Activated naive CD4-positive, alpha-beta T cell treated with anti-CD3 and anti-CD28 coated beads, Interleukin-2, amount 50 U/mL, for 24 hours (primary cell): ENCODE measurements at regions not wholly inside any gene's neighbourhood (a gene's known extent, or its start where the extent isn't known, plus 50 kb on each side); places are given as distances from the start of the nearest gene placed in this dataset.
"Not testable (repeated sequence)": the region's sequence is repeated elsewhere in the genome, so short reads cannot be mapped to it uniquely, and the experiment has no call there.

Experiments
- H3K27ac Mint-ChIP-seq: one replicate; pipeline ENCODE4 v1.8.0; 2021; ENCODE audit warnings: mild to moderate bottlenecking, mixed read lengths
- H3K27me3 Mint-ChIP-seq: one replicate; pipeline ENCODE4 v1.8.0; 2021; ENCODE audit warnings: mixed read lengths
- H3K36me3 Mint-ChIP-seq: one replicate; pipeline ENCODE4 v1.8.0; 2021; ENCODE audit warnings: mixed read lengths
- H3K4me1 Mint-ChIP-seq: one replicate; pipeline ENCODE4 v1.8.0; 2021; ENCODE audit warnings: mixed read lengths
- H3K4me3 Mint-ChIP-seq: one replicate; pipeline ENCODE4 v1.8.0; 2021; ENCODE audit warnings: mild to moderate bottlenecking, mixed read lengths
- H3K9me3 Mint-ChIP-seq: one replicate; pipeline ENCODE4 v1.8.0; 2021; ENCODE audit warnings: mixed read lengths

DNA sequence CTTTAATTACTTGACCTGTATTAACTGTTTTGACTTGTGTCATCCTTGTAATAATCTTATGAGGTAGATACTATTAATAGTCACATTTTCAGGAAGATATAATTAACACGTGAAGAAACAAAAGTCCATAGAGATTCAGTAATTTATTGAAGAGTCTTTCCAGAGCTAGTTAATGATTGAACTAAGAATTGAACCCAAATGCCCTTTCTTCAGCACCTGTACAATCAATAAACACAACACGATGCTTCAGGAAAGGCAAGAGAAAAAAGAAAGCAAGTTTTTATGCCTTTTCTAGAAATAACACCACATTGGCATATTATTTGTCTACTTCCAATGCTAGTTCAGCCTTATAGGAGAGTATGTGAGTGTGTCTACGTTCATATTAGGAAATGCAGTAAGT is 399.6 kb downstream of the NAF1 start:
- Mint-ChIP-seq H3K27me3 (no peaks in the 10 kb centered on the region), H3K4me1 (no peaks in the 10 kb centered on the region), H3K9me3 (no peaks in the 10 kb centered on the region), H3K4me3 (no peak overlapping the region), H3K36me3 (no peaks in the 10 kb centered on the region), H3K27ac (no peak overlapping the region)

DNA sequence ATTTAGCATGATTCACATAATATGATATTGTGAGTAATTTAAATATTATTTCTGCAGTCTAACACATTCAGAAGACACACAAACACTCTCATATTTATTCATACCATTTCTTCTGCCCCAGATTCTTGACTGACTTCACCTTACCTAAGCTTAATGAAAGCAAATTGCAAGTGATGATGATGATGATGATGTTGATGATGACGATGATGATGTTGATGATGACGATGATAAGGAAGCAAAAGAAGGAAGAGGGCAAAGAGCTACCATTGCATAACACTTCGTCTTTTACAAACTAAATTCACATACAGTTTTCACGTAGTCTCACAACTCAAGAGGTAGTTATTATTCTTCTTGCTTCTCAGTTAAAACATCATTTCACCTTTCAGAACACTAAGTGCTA is 404.7 kb downstream of the NAF1 start:
- H3K4me3 Mint-ChIP-seq = no peak overlapping the region
- no peaks in the 10 kb centered on the region for H3K36me3 Mint-ChIP-seq
- peaks cover 4% of the 10 kb centered on the region for H3K9me3 Mint-ChIP-seq
- H3K27me3 Mint-ChIP-seq = no peaks in the 10 kb centered on the region
- no peaks in the 10 kb centered on the region for H3K4me1 Mint-ChIP-seq
- H3K27ac Mint-ChIP-seq = no peak overlapping the region

- H3K27me3 Mint-ChIP-seq, H3K9me3 Mint-ChIP-seq, H3K27ac Mint-ChIP-seq, H3K36me3 Mint-ChIP-seq, H3K4me1 Mint-ChIP-seq, H3K4me3 Mint-ChIP-seq: not testable (repeated sequence)
Measured at GRCh38 chr4:162740228-162740627, 426.5 kb downstream of the NAF1 start.

GRCh38 chr4:162739596-162739995 is 427.1 kb downstream of the NAF1 start:
- H3K27ac Mint-ChIP-seq = not testable (repeated sequence)

DNA sequence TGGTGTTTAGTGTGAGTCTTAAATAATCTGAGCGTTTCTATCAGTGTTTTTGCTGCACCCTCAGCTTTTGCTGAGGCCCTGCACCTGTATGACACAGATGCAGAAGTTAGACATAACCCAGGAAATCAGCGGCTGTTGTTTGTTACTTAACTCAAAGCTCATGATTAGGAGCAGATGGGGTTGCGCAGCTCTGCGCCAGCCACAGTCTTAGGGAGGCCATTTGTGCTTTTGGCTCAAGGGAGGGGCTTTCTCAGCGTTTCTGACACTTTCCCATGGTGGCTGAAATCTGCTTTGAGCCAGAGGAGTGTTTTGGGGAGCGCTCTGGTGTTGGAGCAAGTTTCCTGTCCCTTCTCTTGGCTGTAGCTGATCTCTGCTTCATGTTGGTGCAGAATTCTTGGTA is 433.8 kb downstream of the NAF1 start:
- Mint-ChIP-seq H3K4me1 (no peaks in the 10 kb centered on the region), H3K9me3 (no peaks in the 10 kb centered on the region), H3K27me3 (peaks cover 3% of the 10 kb centered on the region), H3K4me3 (no peak overlapping the region), H3K36me3 (no peaks in the 10 kb centered on the region), H3K27ac (no peak overlapping the region)

More at GRCh38 chr4:162739596-162739995, 427.1 kb downstream of the NAF1 start:
- H3K36me3 Mint-ChIP-seq, H3K4me1 Mint-ChIP-seq, H3K9me3 Mint-ChIP-seq, H3K27me3 Mint-ChIP-seq, H3K4me3 Mint-ChIP-seq: not testable (repeated sequence)

- Mint-ChIP-seq H3K36me3 (no peaks in the 10 kb centered on the region), H3K4me1 (no peaks in the 10 kb centered on the region), H3K27me3 (no peaks in the 10 kb centered on the region), H3K4me3 (no peak overlapping the region), H3K27ac (no peak overlapping the region), H3K9me3 (peaks cover 4% of the 10 kb centered on the region)
Measured at GRCh38 chr4:162727766-162728165, 438.9 kb downstream of the NAF1 start.

GRCh38 chr4:162727232-162727631 is 439.5 kb downstream of the NAF1 start:
- no peaks in the 10 kb centered on the region for H3K36me3 Mint-ChIP-seq
- H3K27ac Mint-ChIP-seq = no peak overlapping the region
- H3K4me3 Mint-ChIP-seq = no peak overlapping the region
- H3K9me3 Mint-ChIP-seq = peaks cover 4% of the 10 kb centered on the region
- H3K27me3 Mint-ChIP-seq = no peaks in the 10 kb centered on the region
- no peaks in the 10 kb centered on the region for H3K4me1 Mint-ChIP-seq

DNA sequence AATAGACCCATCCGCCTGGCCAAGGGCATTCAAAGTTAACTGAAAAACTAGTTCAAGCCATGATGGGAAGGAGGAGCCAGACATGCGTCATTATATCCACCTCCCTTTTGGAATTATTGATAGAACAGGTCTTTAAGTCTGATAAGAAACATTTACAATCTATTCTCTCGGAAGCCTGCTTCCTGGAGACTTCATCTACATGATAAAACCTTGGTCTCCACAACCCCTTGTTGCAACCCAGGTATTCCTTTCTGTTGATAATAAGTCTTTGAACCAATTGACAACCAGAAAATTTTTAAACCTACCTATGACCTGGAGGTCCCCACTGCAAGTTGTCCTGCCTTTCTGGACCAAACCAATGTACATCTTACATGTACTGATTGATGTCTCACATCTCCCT is 451.3 kb downstream of the NAF1 start:
- Mint-ChIP-seq H3K27ac (no peak overlapping the region), H3K9me3 (peaks cover 6% of the 10 kb centered on the region), H3K4me1 (no peaks in the 10 kb centered on the region), H3K4me3 (no peak overlapping the region), H3K36me3 (no peaks in the 10 kb centered on the region), H3K27me3 (no peaks in the 10 kb centered on the region)

GRCh38 chr4:162707962-162708361 is 458.7 kb downstream of the NAF1 start:
- Mint-ChIP-seq H3K27ac (no peak overlapping the region), H3K9me3 (no peaks in the 10 kb centered on the region), H3K4me3 (no peak overlapping the region), H3K36me3 (no peaks in the 10 kb centered on the region), H3K27me3 (no peaks in the 10 kb centered on the region), H3K4me1 (no peaks in the 10 kb centered on the region)

DNA sequence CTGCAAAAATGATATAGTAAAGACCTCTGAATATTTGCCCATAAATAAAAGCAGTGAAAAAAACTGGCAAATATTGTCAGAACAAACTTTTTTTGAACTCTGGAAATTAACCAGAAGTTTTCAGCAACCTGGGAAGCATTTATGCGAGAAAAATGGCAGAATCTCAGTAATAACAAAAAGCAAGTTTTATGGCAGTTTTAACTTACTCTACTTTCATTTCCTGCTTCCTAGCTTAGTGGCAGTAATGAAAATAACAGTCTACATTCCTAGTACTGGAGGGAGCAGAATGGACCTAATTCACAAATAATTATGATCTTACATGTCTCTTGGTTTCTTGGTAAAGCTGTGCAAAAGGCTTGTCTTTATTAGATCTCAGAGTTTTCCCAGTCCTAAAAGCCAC is 460.1 kb downstream of the NAF1 start:
- Mint-ChIP-seq H3K4me1 (no peaks in the 10 kb centered on the region), H3K27ac (no peak overlapping the region), H3K4me3 (no peak overlapping the region)

DNA sequence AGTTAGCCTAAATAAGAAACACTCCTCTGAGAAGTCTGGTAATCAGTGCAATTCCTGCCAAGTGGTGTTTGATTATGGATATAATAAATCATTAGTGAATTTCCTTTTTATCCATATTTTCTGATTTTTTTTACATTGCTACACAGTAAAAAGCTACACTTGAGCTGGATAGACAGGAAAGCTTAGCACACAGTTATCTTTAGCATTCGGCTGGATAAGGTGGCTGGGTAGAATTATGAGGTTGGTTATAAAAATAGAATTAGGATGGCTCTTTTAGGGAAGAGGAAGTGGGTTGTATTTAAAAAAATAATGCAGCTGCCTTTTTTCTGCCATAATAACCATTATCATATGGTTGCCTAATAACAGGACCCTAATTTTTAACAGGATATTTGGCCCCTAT is 460.6 kb downstream of the NAF1 start:
- H3K27ac Mint-ChIP-seq = no peak overlapping the region
- no peaks in the 10 kb centered on the region for H3K9me3 Mint-ChIP-seq
- no peaks in the 10 kb centered on the region for H3K4me1 Mint-ChIP-seq
- no peak overlapping the region for H3K4me3 Mint-ChIP-seq
- no peaks in the 10 kb centered on the region for H3K36me3 Mint-ChIP-seq
- no peaks in the 10 kb centered on the region for H3K27me3 Mint-ChIP-seq

More for the DNA sequence above, 460.1 kb downstream of the NAF1 start:
- no peaks in the 10 kb centered on the region for H3K9me3 Mint-ChIP-seq
- H3K27me3 Mint-ChIP-seq = no peaks in the 10 kb centered on the region
- no peaks in the 10 kb centered on the region for H3K36me3 Mint-ChIP-seq

GRCh38 chr4:162705130-162705803 is 461.4 kb downstream of the NAF1 start:
- no peaks in the 10 kb centered on the region for H3K4me1 Mint-ChIP-seq
- H3K36me3 Mint-ChIP-seq = no peaks in the 10 kb centered on the region
- no peak overlapping the region for H3K27ac Mint-ChIP-seq
- H3K9me3 Mint-ChIP-seq = no peaks in the 10 kb centered on the region
- H3K27me3 Mint-ChIP-seq = no peaks in the 10 kb centered on the region
- H3K4me3 Mint-ChIP-seq = no peak overlapping the region

GRCh38 chr4:162700815-162701361 is 465.8 kb downstream of the NAF1 start:
- Mint-ChIP-seq H3K4me1 (no peaks in the 10 kb centered on the region), H3K27ac (no peak overlapping the region), H3K4me3 (no peak overlapping the region), H3K36me3 (no peaks in the 10 kb centered on the region), H3K9me3 (peaks cover 11% of the 10 kb centered on the region), H3K27me3 (no peaks in the 10 kb centered on the region)

- Mint-ChIP-seq H3K4me3 (no peak overlapping the region), H3K36me3 (no peaks in the 10 kb centered on the region), H3K27ac (no peak overlapping the region), H3K9me3 (peaks cover 11% of the 10 kb centered on the region), H3K27me3 (no peaks in the 10 kb centered on the region), H3K4me1 (no peaks in the 10 kb centered on the region)
Measured at GRCh38 chr4:162700358-162700757, 466.3 kb downstream of the NAF1 start.

GRCh38 chr4:162699629-162700028 is 467.1 kb downstream of the NAF1 start:
- Mint-ChIP-seq H3K9me3 (peaks cover 11% of the 10 kb centered on the region), H3K4me1 (no peaks in the 10 kb centered on the region), H3K27me3 (no peaks in the 10 kb centered on the region), H3K4me3 (no peak overlapping the region), H3K27ac (no peak overlapping the region), H3K36me3 (no peaks in the 10 kb centered on the region)

GRCh38 chr4:162685410-162685809 is 481.3 kb downstream of the NAF1 start:
- no peaks in the 10 kb centered on the region for H3K4me1 Mint-ChIP-seq
- H3K36me3 Mint-ChIP-seq = no peaks in the 10 kb centered on the region
- no peak overlapping the region for H3K4me3 Mint-ChIP-seq
- no peaks in the 10 kb centered on the region for H3K27me3 Mint-ChIP-seq
- no peaks in the 10 kb centered on the region for H3K9me3 Mint-ChIP-seq
- no peak overlapping the region for H3K27ac Mint-ChIP-seq

DNA sequence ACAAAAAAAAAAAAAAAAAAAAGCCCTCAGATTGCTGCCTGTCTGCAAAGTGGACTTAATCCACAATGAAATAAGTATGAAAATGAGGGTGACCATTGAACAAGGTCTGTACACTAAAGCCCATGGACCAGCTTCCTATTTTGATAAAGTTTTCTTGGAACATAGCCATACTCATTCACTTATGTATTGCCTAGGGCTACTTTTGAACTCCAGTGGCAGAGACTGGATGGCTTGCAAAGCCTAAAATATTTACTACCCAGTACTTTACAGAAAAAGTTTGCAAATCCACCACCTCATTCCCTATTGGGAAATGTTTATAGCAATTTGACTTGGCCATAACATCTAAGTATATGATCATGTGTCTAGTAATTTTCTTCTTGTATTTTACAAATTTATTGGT is 481.7 kb downstream of the NAF1 start:
- H3K4me3 Mint-ChIP-seq = no peak overlapping the region
- H3K36me3 Mint-ChIP-seq = no peaks in the 10 kb centered on the region
- H3K27me3 Mint-ChIP-seq = no peaks in the 10 kb centered on the region
- no peak overlapping the region for H3K27ac Mint-ChIP-seq
- no peaks in the 10 kb centered on the region for H3K4me1 Mint-ChIP-seq
- no peaks in the 10 kb centered on the region for H3K9me3 Mint-ChIP-seq
